ENCODE measurements at regions not wholly inside any gene's neighbourhood (a gene's known extent, or its start where the extent isn't known, plus 50 kb on each side); places are given as distances from the start of the nearest gene placed in this dataset.

- TF ChIP-seq BACH2 (CRISPR knock-in tag; IDR thresholded peaks at IDR 0.05; ENCODE audit: borderline replicate concordance), result no peak
- no peak for TF ChIP-seq RARB (CRISPR knock-in tag; IDR thresholded peaks at IDR 0.05)
- TF ChIP-seq TCF4 (CRISPR knock-in tag; IDR thresholded peaks at IDR 0.05; ENCODE audit: borderline replicate concordance), result no peak
- TF ChIP-seq ZNF565 (CRISPR knock-in tag; conservative IDR thresholded peaks at IDR 0.05; ENCODE audit: low read depth), result no peak
- no peak for TF ChIP-seq ZNF70 (CRISPR knock-in tag; IDR thresholded peaks at IDR 0.05)
- TF ChIP-seq TSHZ2 (CRISPR knock-in tag; IDR thresholded peaks at IDR 0.05), result no peak
- TF ChIP-seq, protein P1, sequence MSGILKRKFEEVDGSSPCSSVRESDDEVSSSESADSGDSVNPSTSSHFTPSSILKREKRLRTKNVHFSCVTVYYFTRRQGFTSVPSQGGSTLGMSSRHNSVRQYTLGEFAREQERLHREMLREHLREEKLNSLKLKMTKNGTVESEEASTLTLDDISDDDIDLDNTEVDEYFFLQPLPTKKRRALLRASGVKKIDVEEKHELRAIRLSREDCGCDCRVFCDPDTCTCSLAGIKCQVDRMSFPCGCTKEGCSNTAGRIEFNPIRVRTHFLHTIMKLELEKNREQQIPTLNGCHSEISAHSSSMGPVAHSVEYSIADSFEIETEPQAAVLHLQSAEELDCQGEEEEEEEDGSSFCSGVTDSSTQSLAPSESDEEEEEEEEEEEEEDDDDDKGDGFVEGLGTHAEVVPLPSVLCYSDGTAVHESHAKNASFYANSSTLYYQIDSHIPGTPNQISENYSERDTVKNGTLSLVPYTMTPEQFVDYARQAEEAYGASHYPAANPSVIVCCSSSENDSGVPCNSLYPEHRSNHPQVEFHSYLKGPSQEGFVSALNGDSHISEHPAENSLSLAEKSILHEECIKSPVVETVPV (CRISPR knock-in tag; IDR thresholded peaks at IDR 0.05), result no peak
- TF ChIP-seq ARNTL (CRISPR knock-in tag; IDR thresholded peaks at IDR 0.05; ENCODE audit: borderline replicate concordance, low read depth), result no peak
- TF ChIP-seq ISL1 (CRISPR knock-in tag; IDR thresholded peaks at IDR 0.05), result no peak
- no peak for TF ChIP-seq ZNF8 (CRISPR knock-in tag; IDR thresholded peaks at IDR 0.05)
- no peak for ATAC-seq
Measured at GRCh38 chr12:67424784-67425183, 155.6 kb downstream of the CAND1 start.

GRCh38 chr12:67425394-67425793 is 156.2 kb downstream of the CAND1 start:
- ATAC-seq, result no peak
- no peak for TF ChIP-seq TOX (CRISPR knock-in tag; IDR thresholded peaks at IDR 0.05; ENCODE audit: borderline replicate concordance)
- no peak for TF ChIP-seq ESRRG (CRISPR knock-in tag; IDR thresholded peaks at IDR 0.05)
- TF ChIP-seq, protein P1 (CRISPR knock-in tag; IDR thresholded peaks at IDR 0.05), result no peak
- no peak for TF ChIP-seq TSHZ2 (CRISPR knock-in tag; IDR thresholded peaks at IDR 0.05)
- TF ChIP-seq SNAI2 (CRISPR knock-in tag; IDR thresholded peaks at IDR 0.05), result no peak
- no peak for TF ChIP-seq CSDC2 (CRISPR knock-in tag; IDR thresholded peaks at IDR 0.05)
- no peak for TF ChIP-seq ZFP3 (CRISPR knock-in tag; IDR thresholded peaks at IDR 0.05)

- peak; percentile 22; the same call in 1 of the 2 replicates for TF ChIP-seq ZC3H10 (CRISPR knock-in tag; IDR thresholded peaks at IDR 0.05)
- no peak for TF ChIP-seq OSR1 (CRISPR knock-in tag; IDR thresholded peaks at IDR 0.05)
- TF ChIP-seq CSDC2 (CRISPR knock-in tag; IDR thresholded peaks at IDR 0.05), result no peak
- peak; percentile 59; the same call in 1 of the 2 replicates for TF ChIP-seq TOX (CRISPR knock-in tag; IDR thresholded peaks at IDR 0.05; ENCODE audit: borderline replicate concordance)
- 0 out of 2 replicates have a peak, but pooled peaks have one; percentile 51 for TF ChIP-seq TCF4 (CRISPR knock-in tag; IDR thresholded peaks at IDR 0.05; ENCODE audit: borderline replicate concordance)
- TF ChIP-seq BACH2 (CRISPR knock-in tag; IDR thresholded peaks at IDR 0.05; ENCODE audit: borderline replicate concordance), result no peak
- peak; percentile 47 for TF ChIP-seq ISL1 (CRISPR knock-in tag; IDR thresholded peaks at IDR 0.05)
- ATAC-seq, result peak; percentile 96
Measured at GRCh38 chr12:67426067-67426466, 156.9 kb downstream of the CAND1 start.

- ATAC-seq, result no peak
- TF ChIP-seq ZNF565 (CRISPR knock-in tag; conservative IDR thresholded peaks at IDR 0.05; ENCODE audit: low read depth), result no peak
- TF ChIP-seq RARB (CRISPR knock-in tag; IDR thresholded peaks at IDR 0.05), result no peak
Measured at GRCh38 chr12:67427336-67427735, 158.2 kb downstream of the CAND1 start.

GRCh38 chr12:67428431-67428830 is 159.3 kb downstream of the CAND1 start:
- TF ChIP-seq ARNTL (CRISPR knock-in tag; IDR thresholded peaks at IDR 0.05; ENCODE audit: borderline replicate concordance, low read depth) (no peak), ZNF8 (CRISPR knock-in tag; IDR thresholded peaks at IDR 0.05) (no peak), RARB (CRISPR knock-in tag; IDR thresholded peaks at IDR 0.05) (no peak), ZFP30 (CRISPR knock-in tag; IDR thresholded peaks at IDR 0.05) (no peak), ZNF565 (CRISPR knock-in tag; conservative IDR thresholded peaks at IDR 0.05; ENCODE audit: low read depth) (no peak), ZNF70 (CRISPR knock-in tag; IDR thresholded peaks at IDR 0.05) (no peak)
- TF ChIP-seq, protein P2, sequence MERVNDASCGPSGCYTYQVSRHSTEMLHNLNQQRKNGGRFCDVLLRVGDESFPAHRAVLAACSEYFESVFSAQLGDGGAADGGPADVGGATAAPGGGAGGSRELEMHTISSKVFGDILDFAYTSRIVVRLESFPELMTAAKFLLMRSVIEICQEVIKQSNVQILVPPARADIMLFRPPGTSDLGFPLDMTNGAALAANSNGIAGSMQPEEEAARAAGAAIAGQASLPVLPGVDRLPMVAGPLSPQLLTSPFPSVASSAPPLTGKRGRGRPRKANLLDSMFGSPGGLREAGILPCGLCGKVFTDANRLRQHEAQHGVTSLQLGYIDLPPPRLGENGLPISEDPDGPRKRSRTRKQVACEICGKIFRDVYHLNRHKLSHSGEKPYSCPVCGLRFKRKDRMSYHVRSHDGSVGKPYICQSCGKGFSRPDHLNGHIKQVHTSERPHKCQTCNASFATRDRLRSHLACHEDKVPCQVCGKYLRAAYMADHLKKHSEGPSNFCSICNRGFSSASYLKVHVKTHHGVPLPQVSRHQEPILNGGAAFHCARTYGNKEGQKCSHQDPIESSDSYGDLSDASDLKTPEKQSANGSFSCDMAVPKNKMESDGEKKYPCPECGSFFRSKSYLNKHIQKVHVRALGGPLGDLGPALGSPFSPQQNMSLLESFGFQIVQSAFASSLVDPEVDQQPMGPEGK (CRISPR knock-in tag; IDR thresholded peaks at IDR 0.05; ENCODE audit: borderline replicate concordance), result no peak
- ATAC-seq, result no peak

All from SK-N-SH treated with all-trans-retinoic acid at 6 μM for 48 hours (cell line).